ENCODE measurements at regions not wholly inside any gene's neighbourhood (a gene's known extent, or its start where the extent isn't known, plus 50 kb on each side); places are given as distances from the start of the nearest gene placed in this dataset.
A peak's percentile ranks its signal among the peaks of the same experiment; 100 is the strongest.

- no peak for TF ChIP-seq CTCF (IDR thresholded peaks at IDR 0.05; ENCODE audit: low read length, missing control alignments)
- DNase-seq (ENCODE audit: low read depth) = no peak
- H3K4me3 ChIP-seq (replicated peaks; ENCODE audit: low read depth, low read length) = no peak overlapping the region
Measured at GRCh38 chr10:108362961-108363360, 1198.5 kb upstream of the SORCS1 start.

DNA sequence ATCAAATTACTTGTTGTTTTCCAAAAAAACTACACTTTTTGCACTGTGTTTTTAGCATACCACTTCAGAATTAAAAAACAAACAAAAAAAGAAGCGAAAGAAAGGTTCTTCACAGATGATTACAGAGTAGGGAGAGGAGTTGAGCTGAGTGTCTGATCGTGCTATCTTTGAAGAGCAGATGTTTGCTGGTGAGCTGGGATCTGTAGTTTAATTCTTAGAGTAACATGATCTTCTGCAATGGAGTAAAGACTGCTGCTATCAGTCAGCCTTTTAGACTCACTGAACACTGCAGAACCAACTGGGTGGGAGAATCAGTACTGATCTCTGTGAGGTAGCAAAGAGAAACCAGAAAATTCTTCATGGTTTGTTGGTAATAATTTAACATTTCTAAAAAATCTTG, 1197.8 kb upstream of the SORCS1 start:
- no peak for TF ChIP-seq CTCF (IDR thresholded peaks at IDR 0.05; ENCODE audit: low read length, missing control alignments)

DNA sequence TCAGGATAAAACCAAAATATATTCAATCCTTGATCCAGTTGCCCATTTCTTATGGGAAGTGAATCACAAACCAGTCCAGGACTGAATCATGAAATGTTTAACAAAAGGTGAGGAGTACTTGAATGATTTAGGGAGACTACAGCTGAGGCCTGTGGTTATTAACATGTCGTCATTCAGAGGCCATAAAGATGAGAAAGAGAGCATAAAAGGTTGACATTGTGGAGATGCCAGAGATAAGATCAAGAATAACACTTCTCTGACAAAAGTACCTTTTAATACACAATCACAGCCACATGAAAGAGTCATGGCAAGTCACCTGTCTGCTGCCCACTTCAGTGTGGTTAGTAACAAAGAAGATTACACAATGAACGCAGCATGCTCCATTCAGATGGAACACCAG, 1195.7 kb upstream of the SORCS1 start:
- H3K4me3 ChIP-seq (replicated peaks; ENCODE audit: low read depth, low read length) = no peak overlapping the region
- no peak for DNase-seq (ENCODE audit: low read depth)
- no peak for TF ChIP-seq CTCF (IDR thresholded peaks at IDR 0.05; ENCODE audit: low read length, missing control alignments)

More for the DNA sequence above, 1197.8 kb upstream of the SORCS1 start:
- H3K4me3 ChIP-seq (replicated peaks; ENCODE audit: low read depth, low read length) = no peak overlapping the region
- no peak for DNase-seq (ENCODE audit: low read depth)

- peak; percentile 86 for DNase-seq (ENCODE audit: low read depth)
- peak; percentile 9 for TF ChIP-seq CTCF (IDR thresholded peaks at IDR 0.05; ENCODE audit: low read length, missing control alignments)
- no peak overlapping the region for H3K4me3 ChIP-seq (replicated peaks; ENCODE audit: low read depth, low read length)
Measured at GRCh38 chr10:108358912-108359311, 1194.4 kb upstream of the SORCS1 start.

DNA sequence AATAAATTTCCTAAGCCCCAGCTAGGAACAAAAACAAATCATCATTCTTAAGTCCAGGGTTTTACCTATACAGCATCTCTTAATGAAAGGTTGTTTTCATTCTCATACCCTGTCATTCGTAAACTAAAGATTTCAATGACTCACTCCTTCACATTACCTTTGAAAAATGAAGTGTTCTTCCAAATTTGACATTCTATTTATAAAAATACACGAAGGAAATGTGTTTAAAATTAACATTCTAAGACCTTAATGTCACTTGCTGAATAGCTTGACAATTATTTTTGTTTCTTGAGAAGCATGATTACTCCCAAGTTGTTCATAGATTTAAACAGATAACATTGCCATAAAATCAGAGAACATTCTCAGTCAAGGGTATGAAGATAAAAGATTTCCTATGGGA, 1188.3 kb upstream of the SORCS1 start:
- no peak overlapping the region for H3K4me3 ChIP-seq (replicated peaks; ENCODE audit: low read depth, low read length)
- TF ChIP-seq CTCF (IDR thresholded peaks at IDR 0.05; ENCODE audit: low read length, missing control alignments) = no peak
- no peak for DNase-seq (ENCODE audit: low read depth)

- H3K4me3 ChIP-seq (replicated peaks; ENCODE audit: low read depth, low read length) = no peak overlapping the region
- no peak for DNase-seq (ENCODE audit: low read depth)
- TF ChIP-seq CTCF (IDR thresholded peaks at IDR 0.05; ENCODE audit: low read length, missing control alignments) = no peak
Measured at GRCh38 chr10:108348215-108348614, 1183.7 kb upstream of the SORCS1 start.

GRCh38 chr10:108346066-108346465, 1181.6 kb upstream of the SORCS1 start:
- TF ChIP-seq CTCF (IDR thresholded peaks at IDR 0.05; ENCODE audit: low read length, missing control alignments) = no peak

More at GRCh38 chr10:108346066-108346465, 1181.6 kb upstream of the SORCS1 start:
- no peak for DNase-seq (ENCODE audit: low read depth)
- no peak overlapping the region for H3K4me3 ChIP-seq (replicated peaks; ENCODE audit: low read depth, low read length)

All from fibroblast of pulmonary artery (primary cell).